Smooth muscle cell (in vitro differentiated cells): ENCODE measurements at regions not wholly inside any gene's neighbourhood (a gene's known extent, or its start where the extent isn't known, plus 50 kb on each side); places are given as distances from the start of the nearest gene placed in this dataset.

ENCODE experiments used
- DNase-seq: peaks from one replicate; lab custom pipeline; 2025; ENCODE audit not compliant: unreplicated experiment; lab: John Stamatoyannopoulos, UW
- H2AFZ ChIP-seq: fragments of 200-600 bp; sonication (generic); 2 replicates; pipeline ENCODE4 v1.6.0; 2016; ENCODE audit warnings: antibody characterized with exemption, low read depth, mild to moderate bottlenecking
- H3F3A ChIP-seq: fragments of 200-600 bp; sonication (generic); 2 replicates; pipeline ENCODE4 v1.6.0; 2017; ENCODE audit warnings: antibody characterized with exemption, low read depth
- H3K27ac ChIP-seq: fragments of 200-600 bp; sonication (generic); 2 replicates; pipeline ENCODE4 v1.5.1; 2016; ENCODE audit warnings: low read depth, mild to moderate bottlenecking
- H3K27me3 ChIP-seq: fragments of 200-600 bp; sonication (generic); 2 replicates; pipeline ENCODE4 v1.6.1; 2016; ENCODE audit warnings: low read depth, mild to moderate bottlenecking
- H3K36me3 ChIP-seq: fragments of 200-600 bp; sonication (generic); 2 replicates; pipeline ENCODE4 v1.5.1; 2016; ENCODE audit warnings: low read depth
- H3K4me1 ChIP-seq: fragments of 200-600 bp; sonication (generic); 2 replicates; pipeline ENCODE4 v1.5.1; 2016; ENCODE audit warnings: low read depth
- H3K4me2 ChIP-seq: fragments of 200-600 bp; sonication (generic); 2 replicates; pipeline ENCODE4 v1.6.0; 2016; ENCODE audit warnings: mild to moderate bottlenecking
- H3K4me3 ChIP-seq: fragments of 200-600 bp; sonication (generic); 2 replicates; pipeline ENCODE4 v1.5.1; 2016; ENCODE audit warnings: mild to moderate bottlenecking
- H3K79me2 ChIP-seq: fragments of 200-600 bp; sonication (generic); 2 replicates; pipeline ENCODE4 v1.6.0; 2016; ENCODE audit warnings: low read depth, mild to moderate bottlenecking
- H3K9ac ChIP-seq: fragments of 200-600 bp; sonication (generic); 2 replicates; pipeline ENCODE4 v1.6.0; 2016; ENCODE audit warnings: low read depth
- H3K9me3 ChIP-seq: fragments of 200-600 bp; sonication (generic); replicated peaks from 2 replicates; pipeline ENCODE4 v1.5.1; 2016; ENCODE audit warnings: low read depth
- H4K20me1 ChIP-seq: fragments of 200-600 bp; sonication (generic); 2 replicates; pipeline ENCODE4 v1.6.0; 2016; ENCODE audit warnings: low read depth
- whole genome bisulfite sequencing: methylation state at CpG from one replicate; pipeline ENCODE4 v1.1.7; 2016; ENCODE audit warnings: low lambda C conversion rate; 5-methylcytosine and 5-hydroxymethylcytosine counted together
- TF ChIP-seq, protein P1 (sequence below): fragments of 200-600 bp; sonication (generic); IDR thresholded peaks from 2 replicates; pipeline ENCODE4 v1.5.1; 2017; ENCODE audit warnings: borderline replicate concordance, mild to moderate bottlenecking, antibody characterized with exemption; ENCODE audit not compliant: insufficient read depth, poor library complexity, severe bottlenecking

DNA sequence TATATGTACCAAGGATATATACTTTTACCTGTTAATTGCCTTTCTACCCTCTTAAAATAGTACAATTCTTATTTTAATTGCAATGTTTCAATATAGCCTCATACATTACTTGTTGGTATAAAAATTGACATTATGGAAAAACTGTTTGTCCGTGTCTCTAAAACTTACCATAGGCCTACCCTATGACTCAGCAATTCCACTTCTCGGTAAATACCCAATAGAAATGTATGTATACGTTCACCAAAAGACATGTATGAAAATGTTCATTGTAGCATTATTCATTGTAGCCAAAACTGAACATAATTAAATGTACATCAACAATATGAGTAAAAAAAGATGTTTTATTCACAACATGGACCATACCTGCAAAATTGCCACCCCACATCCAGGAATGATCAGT is 679.2 kb upstream of the UBE2E2 start:
- H3K27me3 ChIP-seq, result no peaks in the 10 kb centered on the region
- no peaks in the 10 kb centered on the region for H3F3A ChIP-seq
- H3K9me3 ChIP-seq, result no peaks in the 10 kb centered on the region
- TF ChIP-seq, protein P1, sequence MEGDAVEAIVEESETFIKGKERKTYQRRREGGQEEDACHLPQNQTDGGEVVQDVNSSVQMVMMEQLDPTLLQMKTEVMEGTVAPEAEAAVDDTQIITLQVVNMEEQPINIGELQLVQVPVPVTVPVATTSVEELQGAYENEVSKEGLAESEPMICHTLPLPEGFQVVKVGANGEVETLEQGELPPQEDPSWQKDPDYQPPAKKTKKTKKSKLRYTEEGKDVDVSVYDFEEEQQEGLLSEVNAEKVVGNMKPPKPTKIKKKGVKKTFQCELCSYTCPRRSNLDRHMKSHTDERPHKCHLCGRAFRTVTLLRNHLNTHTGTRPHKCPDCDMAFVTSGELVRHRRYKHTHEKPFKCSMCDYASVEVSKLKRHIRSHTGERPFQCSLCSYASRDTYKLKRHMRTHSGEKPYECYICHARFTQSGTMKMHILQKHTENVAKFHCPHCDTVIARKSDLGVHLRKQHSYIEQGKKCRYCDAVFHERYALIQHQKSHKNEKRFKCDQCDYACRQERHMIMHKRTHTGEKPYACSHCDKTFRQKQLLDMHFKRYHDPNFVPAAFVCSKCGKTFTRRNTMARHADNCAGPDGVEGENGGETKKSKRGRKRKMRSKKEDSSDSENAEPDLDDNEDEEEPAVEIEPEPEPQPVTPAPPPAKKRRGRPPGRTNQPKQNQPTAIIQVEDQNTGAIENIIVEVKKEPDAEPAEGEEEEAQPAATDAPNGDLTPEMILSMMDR, result no peak
- no peak overlapping the region for H2AFZ ChIP-seq
- H4K20me1 ChIP-seq, result no peaks in the 10 kb centered on the region
- 90% methylated on average over 3 of the region's 3 CpGs for WGBS
- H3K4me3 ChIP-seq, result no peak overlapping the region
- no peaks in the 10 kb centered on the region for H3K79me2 ChIP-seq
- no peak overlapping the region for H3K4me2 ChIP-seq
- no peak for DNase-seq
- H3K27ac ChIP-seq, result no peak overlapping the region
- no peaks in the 10 kb centered on the region for H3K4me1 ChIP-seq
- H3K9ac ChIP-seq, result no peak overlapping the region
- H3K36me3 ChIP-seq, result no peaks in the 10 kb centered on the region

DNA sequence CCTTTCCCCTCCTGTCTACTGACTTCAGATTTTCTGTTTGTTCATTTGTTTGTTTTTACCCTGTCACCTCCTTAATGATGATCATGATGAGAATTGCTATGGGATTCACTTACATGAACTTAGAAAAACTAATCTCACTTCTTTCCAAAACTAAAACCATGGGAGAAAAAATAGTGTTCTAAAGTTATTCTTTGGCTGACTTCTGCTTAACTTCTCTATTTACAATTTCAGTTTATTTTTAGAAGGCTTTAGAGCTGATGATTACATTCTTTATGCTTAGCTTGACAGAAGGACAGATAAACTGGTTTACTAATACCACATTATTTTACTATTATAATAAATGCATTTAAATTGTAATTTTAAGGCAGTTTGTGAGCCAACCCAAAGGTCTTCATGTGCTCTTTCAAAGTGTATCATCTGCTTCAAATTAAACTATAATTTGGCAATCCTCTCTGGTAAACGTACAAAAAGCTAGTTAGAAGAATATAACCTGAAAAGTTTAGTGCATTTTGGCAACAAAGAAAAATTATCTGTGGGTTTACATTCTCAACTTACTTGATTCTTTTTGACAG is 676.8 kb upstream of the UBE2E2 start:
- Histone ChIP-seq H3F3A (no peaks in the 10 kb centered on the region), H3K36me3 (no peaks in the 10 kb centered on the region), H3K27ac (no peak overlapping the region), H3K27me3 (no peaks in the 10 kb centered on the region), H3K79me2 (no peaks in the 10 kb centered on the region), H2AFZ (no peak overlapping the region), H3K9me3 (no peaks in the 10 kb centered on the region), H3K4me2 (peak overlapping the region; percentile 6), H3K9ac (no peak overlapping the region), H3K4me3 (no peak overlapping the region), H3K4me1 (no peaks in the 10 kb centered on the region), H4K20me1 (no peaks in the 10 kb centered on the region)
- 51% methylated on average over 1 of the region's 1 CpG for WGBS
- no peak for DNase-seq
- TF ChIP-seq, protein P1, result no peak

DNA sequence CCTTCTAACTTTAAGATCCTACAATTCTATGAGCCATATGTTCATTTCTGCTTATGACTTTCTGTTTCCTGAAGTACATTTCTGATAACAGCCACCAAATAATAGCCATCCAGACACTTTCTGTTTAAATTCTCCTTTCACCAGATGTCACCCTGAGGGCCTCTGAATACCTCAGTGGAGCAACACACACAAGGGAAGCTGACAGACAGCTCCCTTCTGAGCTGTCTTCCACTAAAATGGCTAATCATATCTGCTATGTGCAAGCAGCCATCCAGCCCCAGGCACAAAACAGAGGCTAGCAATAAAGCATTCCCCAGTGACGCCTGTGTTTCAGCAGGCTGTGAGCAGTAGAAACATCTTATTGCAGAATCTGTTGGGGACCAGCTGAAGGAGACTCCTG is 666.6 kb upstream of the UBE2E2 start:
- Histone ChIP-seq H3K27me3 (no peaks in the 10 kb centered on the region), H3F3A (no peaks in the 10 kb centered on the region), H3K9ac (no peak overlapping the region), H2AFZ (no peak overlapping the region), H3K79me2 (no peaks in the 10 kb centered on the region), H3K36me3 (no peaks in the 10 kb centered on the region), H3K9me3 (no peaks in the 10 kb centered on the region), H3K4me1 (no peaks in the 10 kb centered on the region), H3K4me3 (no peak overlapping the region), H3K27ac (no peak overlapping the region), H4K20me1 (no peaks in the 10 kb centered on the region), H3K4me2 (no peak overlapping the region)
- no peak for DNase-seq
- TF ChIP-seq, protein P1, result no peak
- 35% methylated on average over 1 of the region's 1 CpG for whole genome bisulfite sequencing

DNA sequence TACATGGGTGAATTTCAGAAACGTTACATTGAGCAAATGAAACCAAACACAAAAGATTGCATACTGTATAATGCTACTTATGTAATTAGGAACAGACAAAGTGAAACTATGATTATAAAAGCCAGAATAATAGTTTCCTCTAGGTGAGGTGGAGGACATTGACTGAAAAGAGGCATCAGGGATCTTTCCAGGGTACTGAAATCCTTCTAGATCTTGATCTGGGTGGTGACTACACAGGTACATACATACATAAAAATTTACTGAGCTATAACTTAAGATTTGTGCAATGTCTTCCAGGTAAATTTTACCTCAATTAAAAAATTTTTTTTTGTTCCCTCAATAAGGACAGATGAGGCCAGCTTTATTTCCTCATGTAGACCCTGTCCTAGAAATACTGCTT is 665.6 kb upstream of the UBE2E2 start:
- Histone ChIP-seq H3K36me3 (no peaks in the 10 kb centered on the region), H2AFZ (no peak overlapping the region), H3K9me3 (no peaks in the 10 kb centered on the region), H4K20me1 (no peaks in the 10 kb centered on the region), H3K4me1 (no peaks in the 10 kb centered on the region), H3K79me2 (no peaks in the 10 kb centered on the region), H3K4me3 (no peak overlapping the region), H3K4me2 (no peak overlapping the region), H3K27ac (no peak overlapping the region), H3K27me3 (no peaks in the 10 kb centered on the region), H3F3A (no peaks in the 10 kb centered on the region), H3K9ac (no peak overlapping the region)
- TF ChIP-seq, protein P1, result no peak
- DNase-seq, result no peak
- 80% methylated on average over 1 of the region's 1 CpG for WGBS
